ENCODE measurements at regions not wholly inside any gene's neighbourhood (a gene's known extent, or its start where the extent isn't known, plus 50 kb on each side); places are given as distances from the start of the nearest gene placed in this dataset.

DNA sequence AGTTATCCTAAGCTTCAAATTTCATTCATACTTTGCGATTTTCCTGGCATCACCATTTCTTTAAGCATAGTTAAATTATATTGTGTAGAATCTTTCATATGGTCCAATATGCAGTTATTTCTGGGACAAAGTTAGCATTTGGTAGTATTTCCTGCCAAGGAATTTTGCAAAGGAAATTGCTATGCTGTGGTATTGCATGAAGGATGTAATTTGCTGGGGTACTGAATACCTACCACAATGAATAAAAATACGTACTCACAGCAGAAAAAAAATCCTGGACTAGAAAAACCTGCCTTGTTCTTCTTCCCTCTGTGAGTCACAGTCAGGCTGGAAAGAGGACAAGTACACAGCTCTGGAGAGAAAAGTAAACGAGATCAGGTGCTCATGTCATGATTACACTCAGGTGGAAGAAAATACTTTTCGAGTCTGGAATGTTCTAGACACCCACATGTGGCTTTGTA lies 241.2 kb downstream of the PTBP2 start:
- ATAC-seq (ENCODE audit: insufficient read depth, low FRiP score) (peak; percentile 79), DNase-seq (peak in 1 of 3 donors; percentile 12)
- Histone ChIP-seq H3K9me3 (ENCODE audit: control insufficient read depth in 4 of 4, insufficient read depth in 3 of 4, low read length in 3 of 4) (no peaks in the 10 kb centered on the region), H3K9ac (ENCODE audit: insufficient read depth in 1 of 2, low read length in 2 of 2) (no peak overlapping the region), H3K4me1 (ENCODE audit: control insufficient read depth in 5 of 5, insufficient read depth in 5 of 5, low read length in 5 of 5) (no peaks in the 10 kb centered on the region), H3K4me3 (no peak overlapping the region), H3K36me3 (ENCODE audit: control insufficient read depth in 4 of 4, insufficient read depth in 4 of 4, low read length in 4 of 4) (no peaks in the 10 kb centered on the region), H3K27me3 (ENCODE audit: control insufficient read depth in 3 of 3, insufficient read depth in 3 of 3, low read length in 2 of 3) (no peaks in the 10 kb centered on the region), H3K27ac (ENCODE audit: low read depth in 1 of 2, low read length in 1 of 2) (no peak overlapping the region)
- TF ChIP-seq, protein P1, sequence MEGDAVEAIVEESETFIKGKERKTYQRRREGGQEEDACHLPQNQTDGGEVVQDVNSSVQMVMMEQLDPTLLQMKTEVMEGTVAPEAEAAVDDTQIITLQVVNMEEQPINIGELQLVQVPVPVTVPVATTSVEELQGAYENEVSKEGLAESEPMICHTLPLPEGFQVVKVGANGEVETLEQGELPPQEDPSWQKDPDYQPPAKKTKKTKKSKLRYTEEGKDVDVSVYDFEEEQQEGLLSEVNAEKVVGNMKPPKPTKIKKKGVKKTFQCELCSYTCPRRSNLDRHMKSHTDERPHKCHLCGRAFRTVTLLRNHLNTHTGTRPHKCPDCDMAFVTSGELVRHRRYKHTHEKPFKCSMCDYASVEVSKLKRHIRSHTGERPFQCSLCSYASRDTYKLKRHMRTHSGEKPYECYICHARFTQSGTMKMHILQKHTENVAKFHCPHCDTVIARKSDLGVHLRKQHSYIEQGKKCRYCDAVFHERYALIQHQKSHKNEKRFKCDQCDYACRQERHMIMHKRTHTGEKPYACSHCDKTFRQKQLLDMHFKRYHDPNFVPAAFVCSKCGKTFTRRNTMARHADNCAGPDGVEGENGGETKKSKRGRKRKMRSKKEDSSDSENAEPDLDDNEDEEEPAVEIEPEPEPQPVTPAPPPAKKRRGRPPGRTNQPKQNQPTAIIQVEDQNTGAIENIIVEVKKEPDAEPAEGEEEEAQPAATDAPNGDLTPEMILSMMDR (IDR thresholded peaks at IDR 0.05; ENCODE audit: control extremely low read depth, extremely low read depth) = no peak
- 59 to 73% methylated on average over 4 of the region's 4 CpGs for WGBS, 2 donors

DNA sequence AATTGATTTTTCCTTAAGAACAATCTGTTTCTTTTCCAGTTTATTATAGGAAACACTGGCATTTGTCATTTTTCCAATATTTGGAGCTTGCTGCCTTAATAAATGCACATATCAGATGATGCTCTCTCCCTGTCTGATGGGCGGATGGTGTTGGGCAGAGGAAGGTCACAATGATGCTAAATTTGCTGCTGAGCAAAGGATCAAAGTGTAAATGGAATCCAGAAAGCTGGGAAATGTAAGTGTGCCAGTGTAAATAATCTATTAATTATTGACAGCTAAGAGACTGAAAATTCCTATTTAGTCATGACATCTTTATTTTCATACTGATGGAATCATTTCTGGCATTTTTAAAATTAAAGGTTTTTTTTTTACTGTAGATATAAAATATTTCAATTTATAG lies 243.2 kb downstream of the PTBP2 start:
- WGBS, 2 donors = 88 to 92% methylated on average over 1 of the region's 1 CpG
- ATAC-seq (ENCODE audit: insufficient read depth, low FRiP score) = no peak
- TF ChIP-seq, protein P1 (IDR thresholded peaks at IDR 0.05; ENCODE audit: control extremely low read depth, extremely low read depth) = no peak
- Histone ChIP-seq H3K9ac (ENCODE audit: insufficient read depth in 1 of 2, low read length in 2 of 2) (no peak overlapping the region), H3K9me3 (ENCODE audit: control insufficient read depth in 4 of 4, insufficient read depth in 3 of 4, low read length in 3 of 4) (no peaks in the 10 kb centered on the region), H3K36me3 (ENCODE audit: control insufficient read depth in 4 of 4, insufficient read depth in 4 of 4, low read length in 4 of 4) (no peaks in the 10 kb centered on the region), H3K27ac (ENCODE audit: low read depth in 1 of 2, low read length in 1 of 2) (no peak overlapping the region), H3K27me3 (ENCODE audit: control insufficient read depth in 3 of 3, insufficient read depth in 3 of 3, low read length in 2 of 3) (no peaks in the 10 kb centered on the region), H3K4me1 (ENCODE audit: control insufficient read depth in 5 of 5, insufficient read depth in 5 of 5, low read length in 5 of 5) (peaks cover 0 to 3% (median 0%) of the 10 kb centered on the region in 5 donors), H3K4me3 (no peak overlapping the region)
- no peak for DNase-seq

DNA sequence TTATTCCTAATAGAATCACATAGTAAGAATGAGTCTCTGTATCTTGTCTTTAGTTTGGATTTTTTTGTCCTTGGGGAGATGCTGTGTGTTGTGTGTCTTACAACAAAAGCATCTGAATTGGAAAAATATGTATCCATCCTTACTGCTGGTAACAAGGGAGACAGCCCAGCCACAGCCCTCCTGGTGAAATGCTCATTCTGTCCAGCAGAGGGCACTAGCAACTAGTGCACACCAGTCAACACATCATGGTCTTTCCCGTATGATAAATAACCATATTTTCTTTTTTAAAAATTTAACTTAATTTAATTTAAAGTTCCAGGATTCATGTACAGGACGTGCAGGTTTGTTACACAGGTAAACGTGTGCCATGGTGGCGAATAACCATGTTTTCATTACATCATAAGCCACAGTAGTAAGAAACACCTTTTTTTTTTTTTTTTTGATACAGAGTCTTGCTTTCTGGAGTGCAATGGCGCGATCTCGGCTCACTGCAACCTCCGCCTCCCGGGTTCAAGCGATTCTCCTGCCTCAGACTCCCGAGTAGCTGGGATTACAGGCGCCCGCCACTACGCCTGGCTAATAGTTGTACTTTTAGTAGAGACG lies 245.1 kb downstream of the PTBP2 start:
- TF ChIP-seq, protein P1 (IDR thresholded peaks at IDR 0.05; ENCODE audit: control extremely low read depth, extremely low read depth) = peak; percentile 84
- H3K27me3 ChIP-seq (ENCODE audit: control insufficient read depth in 3 of 3, insufficient read depth in 3 of 3, low read length in 2 of 3) = no peaks in the 10 kb centered on the region
- ATAC-seq (ENCODE audit: insufficient read depth, low FRiP score) (no peak), DNase-seq (peak; percentile 75 to 83 (median 79))
- H3K36me3 ChIP-seq (ENCODE audit: control insufficient read depth in 4 of 4, insufficient read depth in 4 of 4, low read length in 4 of 4) = no peaks in the 10 kb centered on the region
- H3K9ac ChIP-seq (ENCODE audit: insufficient read depth in 1 of 2, low read length in 2 of 2) = no peak overlapping the region
- H3K4me3 ChIP-seq = no peak overlapping the region
- no peaks in the 10 kb centered on the region for H3K9me3 ChIP-seq (ENCODE audit: control insufficient read depth in 4 of 4, insufficient read depth in 3 of 4, low read length in 3 of 4)
- H3K27ac ChIP-seq (ENCODE audit: low read depth in 1 of 2, low read length in 1 of 2) = no peak overlapping the region
- H3K4me1 ChIP-seq (ENCODE audit: control insufficient read depth in 5 of 5, insufficient read depth in 5 of 5, low read length in 5 of 5) = peaks cover 0 to 3% (median 0%) of the 10 kb centered on the region in 5 donors
- WGBS, 2 donors = 53 to 62% methylated on average over 15 of the region's 15 CpGs

DNA sequence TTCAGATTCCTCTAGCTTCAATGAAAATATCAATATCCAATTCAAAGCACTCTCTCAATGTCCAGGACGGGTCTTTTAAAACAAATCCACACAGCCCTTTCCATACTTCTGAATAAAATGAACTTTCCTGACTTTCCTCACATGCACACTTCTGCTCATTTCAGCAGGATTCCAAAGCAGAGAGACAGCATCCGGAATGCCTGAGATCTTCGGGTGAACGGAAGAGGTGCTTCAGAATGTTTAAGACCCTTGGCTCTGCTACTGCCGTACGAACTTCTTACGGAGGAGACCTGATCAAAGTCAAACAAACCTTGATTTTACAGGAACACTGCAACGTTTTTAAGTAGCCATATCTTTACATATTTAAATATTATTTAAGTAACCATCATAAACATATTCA lies 245.7 kb downstream of the PTBP2 start:
- Histone ChIP-seq H3K36me3 (ENCODE audit: control insufficient read depth in 4 of 4, insufficient read depth in 4 of 4, low read length in 4 of 4) (no peaks in the 10 kb centered on the region), H3K27ac (ENCODE audit: low read depth in 1 of 2, low read length in 1 of 2) (no peak overlapping the region), H3K27me3 (ENCODE audit: control insufficient read depth in 3 of 3, insufficient read depth in 3 of 3, low read length in 2 of 3) (no peaks in the 10 kb centered on the region), H3K4me1 (ENCODE audit: control insufficient read depth in 5 of 5, insufficient read depth in 5 of 5, low read length in 5 of 5) (peaks cover 0 to 6% (median 0%) of the 10 kb centered on the region in 5 donors), H3K9me3 (ENCODE audit: control insufficient read depth in 4 of 4, insufficient read depth in 3 of 4, low read length in 3 of 4) (no peaks in the 10 kb centered on the region), H3K9ac (ENCODE audit: insufficient read depth in 1 of 2, low read length in 2 of 2) (no peak overlapping the region), H3K4me3 (no peak overlapping the region)
- TF ChIP-seq, protein P1 (IDR thresholded peaks at IDR 0.05; ENCODE audit: control extremely low read depth, extremely low read depth) = no peak
- DNase-seq = no peak
- 67 to 78% methylated on average over 8 of the region's 8 CpGs for WGBS, 2 donors
- no peak for ATAC-seq (ENCODE audit: insufficient read depth, low FRiP score)

Data from lung (tissue), 11 donors.